C4-2B (cell line): ENCODE measurements at regions not wholly inside any gene's neighbourhood (a gene's known extent, or its start where the extent isn't known, plus 50 kb on each side); places are given as distances from the start of the nearest gene placed in this dataset.
"Not testable (repeated sequence)": the region's sequence is repeated elsewhere in the genome, so short reads cannot be mapped to it uniquely, and the experiment has no call there.

Source experiments
- H3K27ac ChIP-seq: fragments of 450-650 bp; 2 replicates; pipeline ENCODE4 v1.5.1; 2017
- CTCF ChIP-seq: fragments of 450-650 bp; conservative IDR thresholded peaks from 2 replicates; pipeline ENCODE4 v1.5.1; 2017; ENCODE audit warnings: mild to moderate bottlenecking
- ZFX ChIP-seq: fragments of 450-650 bp; IDR thresholded peaks from 2 replicates; pipeline ENCODE4 v1.6.1; 2017

DNA sequence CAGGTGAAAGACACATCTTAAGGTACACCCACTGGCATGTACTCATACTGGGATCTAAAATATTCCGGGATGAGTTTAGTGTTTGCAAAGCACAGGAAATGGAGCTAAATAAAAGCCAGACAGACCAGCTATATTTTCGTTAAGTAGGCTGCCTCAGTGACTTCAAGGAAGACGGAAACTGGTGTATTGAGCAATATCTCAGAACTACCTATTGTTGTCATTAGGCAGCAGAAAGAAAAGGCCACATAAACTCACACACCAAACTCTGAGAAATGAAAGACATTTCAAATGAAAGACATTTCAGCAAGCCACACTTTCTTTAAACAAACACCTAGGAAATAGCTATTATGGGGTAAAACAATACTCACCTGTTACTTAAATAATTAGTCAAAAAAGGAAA lies 761.7 kb upstream of the SEMA6D start:
- TF ChIP-seq ZFX (no peak), CTCF (no peak)
- no peak overlapping the region for H3K27ac ChIP-seq

GRCh38 chr15:46956456-46956855 lies 760.8 kb upstream of the SEMA6D start:
- TF ChIP-seq CTCF (no peak), ZFX (no peak)
- H3K27ac ChIP-seq: no peak overlapping the region

DNA sequence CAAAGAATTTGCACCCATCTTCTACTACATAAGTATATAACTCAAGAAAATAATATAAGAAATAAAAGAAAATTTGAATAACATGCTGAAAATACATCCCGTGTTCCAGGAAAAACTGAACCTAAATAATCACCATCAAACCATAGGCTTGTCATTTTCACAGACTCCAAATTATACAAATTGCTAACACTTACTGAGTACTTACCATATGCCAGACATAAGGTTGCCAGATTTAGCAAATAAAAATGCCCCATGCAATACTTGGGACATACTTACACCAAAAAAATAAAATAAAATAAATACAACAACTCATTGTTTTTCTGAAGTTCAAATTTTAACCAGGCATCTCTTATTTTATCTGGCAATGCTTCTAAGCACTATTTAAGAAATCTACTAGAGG lies 760.4 kb upstream of the SEMA6D start:
- no peak overlapping the region for H3K27ac ChIP-seq
- TF ChIP-seq ZFX (no peak), CTCF (no peak)

- TF ChIP-seq ZFX (no peak), CTCF (peak; percentile 8; the same call in 1 of the 2 replicates)
- H3K27ac ChIP-seq: no peak overlapping the region
Observed at GRCh38 chr15:46960581-46960980, 756.7 kb upstream of the SEMA6D start.

GRCh38 chr15:46961795-46962194 lies 755.5 kb upstream of the SEMA6D start:
- TF ChIP-seq ZFX (no peak), CTCF (no peak)
- H3K27ac ChIP-seq: no peak overlapping the region

GRCh38 chr15:46988055-46988454 lies 729.2 kb upstream of the SEMA6D start:
- H3K27ac ChIP-seq: not testable (repeated sequence)

GRCh38 chr15:46996359-46996758 lies 720.9 kb upstream of the SEMA6D start:
- no peak overlapping the region for H3K27ac ChIP-seq
- TF ChIP-seq ZFX: no peak
- no peak for TF ChIP-seq CTCF

- no peak overlapping the region for H3K27ac ChIP-seq
- TF ChIP-seq CTCF (no peak), ZFX (no peak)
Observed at GRCh38 chr15:46997501-46997900, 719.8 kb upstream of the SEMA6D start.
